GM04504 (cell line): ENCODE measurements at regions not wholly inside any gene's neighbourhood (a gene's known extent, or its start where the extent isn't known, plus 50 kb on each side); places are given as distances from the start of the nearest gene placed in this dataset.

Source experiments
- DNase-seq: peaks from one replicate; pipeline ENCODE4 v3.0.0-alpha.2; 2012; ENCODE audit warnings: low read depth

DNA sequence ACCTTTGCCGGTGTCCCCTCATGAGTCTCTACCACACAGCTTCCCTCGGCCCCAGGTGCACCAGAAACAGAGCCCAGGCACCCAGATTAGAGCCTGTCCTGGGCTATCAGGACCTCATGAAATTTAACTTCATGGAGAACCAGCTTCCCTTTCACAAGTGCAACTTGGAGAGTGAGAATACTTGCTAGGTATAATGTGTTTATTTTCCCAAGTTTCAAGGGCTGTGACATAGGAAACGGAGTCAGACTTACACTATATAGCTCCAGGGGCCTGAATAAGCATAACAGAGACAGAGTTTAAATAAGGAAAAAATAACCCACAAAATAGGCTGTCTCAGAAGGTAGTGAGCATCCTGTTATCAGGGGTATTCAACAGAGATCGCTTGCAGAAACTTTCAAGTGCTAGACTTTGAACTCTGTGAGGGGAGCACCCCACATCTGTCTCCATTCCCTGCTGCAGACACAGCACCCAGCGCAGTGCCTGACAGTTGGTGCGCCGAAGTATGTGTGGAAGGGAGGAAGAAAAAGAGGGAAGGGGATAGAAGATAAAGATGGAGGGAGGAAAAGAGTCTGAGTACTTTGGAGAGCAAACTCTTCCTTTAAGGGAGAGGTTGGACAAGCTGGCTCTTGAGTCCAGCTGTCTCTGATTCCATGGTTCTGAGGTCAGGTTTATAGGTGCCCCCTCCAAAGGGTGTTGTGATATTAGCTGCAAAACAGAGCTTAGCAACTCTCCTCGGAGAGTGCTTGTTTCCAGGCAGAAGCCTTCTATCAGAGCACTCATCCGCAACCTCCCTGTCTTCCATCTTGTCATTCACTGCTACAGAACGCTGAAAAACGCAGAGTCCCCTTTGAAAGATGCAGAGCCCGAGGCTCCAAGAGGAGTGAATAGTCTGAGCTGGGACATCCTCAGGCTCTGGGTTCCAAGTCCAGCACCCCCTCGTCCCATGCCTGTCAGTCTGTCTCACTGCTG lies 84.8 kb downstream of the CPN2 start:
- DNase-seq: no peak

DNA sequence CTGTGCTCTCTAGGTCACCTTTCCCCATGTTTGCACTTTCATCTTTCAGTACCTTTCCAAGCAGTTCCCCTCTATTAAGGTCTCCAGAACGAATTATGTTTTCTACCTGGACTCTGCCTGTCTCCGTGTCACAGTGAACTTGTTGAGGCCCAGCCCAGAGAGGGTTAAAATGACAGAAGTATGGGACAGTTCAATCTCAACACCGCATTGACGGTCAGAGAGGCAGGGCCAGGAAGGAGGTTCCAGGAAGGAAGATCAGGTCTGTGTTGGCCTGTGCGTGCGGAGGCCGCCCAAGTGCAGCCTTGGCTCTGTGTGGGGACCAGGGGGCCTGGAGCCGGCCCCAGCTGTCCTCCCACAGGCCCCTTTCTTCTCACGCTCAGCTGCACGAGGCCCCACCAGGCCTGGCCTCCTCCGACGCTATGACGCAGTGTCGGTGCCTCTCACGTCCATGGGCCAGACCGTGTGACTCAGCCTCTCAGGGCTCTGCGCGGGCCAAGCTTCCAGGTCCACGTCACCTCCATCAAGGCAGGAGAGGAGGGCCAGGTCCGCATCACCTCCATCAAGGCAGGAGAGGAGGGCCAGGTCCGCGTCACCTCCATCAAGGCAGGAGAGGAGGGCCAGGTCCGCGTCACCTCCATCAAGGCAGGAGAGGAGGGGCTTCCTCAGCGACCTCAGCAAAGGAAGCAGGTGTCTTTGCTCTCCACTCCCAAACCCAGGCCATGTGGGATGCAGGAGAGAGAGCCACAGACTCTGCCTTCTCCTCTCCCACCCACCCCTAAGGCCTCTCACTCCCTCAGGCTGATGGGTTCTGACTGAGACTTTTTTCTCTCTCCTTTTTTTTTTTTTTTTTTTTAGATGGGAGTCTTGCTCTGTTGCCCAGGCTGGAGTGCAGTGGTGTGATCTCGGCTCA lies 83.1 kb downstream of the CPN2 start:
- DNase-seq: no peak

DNA sequence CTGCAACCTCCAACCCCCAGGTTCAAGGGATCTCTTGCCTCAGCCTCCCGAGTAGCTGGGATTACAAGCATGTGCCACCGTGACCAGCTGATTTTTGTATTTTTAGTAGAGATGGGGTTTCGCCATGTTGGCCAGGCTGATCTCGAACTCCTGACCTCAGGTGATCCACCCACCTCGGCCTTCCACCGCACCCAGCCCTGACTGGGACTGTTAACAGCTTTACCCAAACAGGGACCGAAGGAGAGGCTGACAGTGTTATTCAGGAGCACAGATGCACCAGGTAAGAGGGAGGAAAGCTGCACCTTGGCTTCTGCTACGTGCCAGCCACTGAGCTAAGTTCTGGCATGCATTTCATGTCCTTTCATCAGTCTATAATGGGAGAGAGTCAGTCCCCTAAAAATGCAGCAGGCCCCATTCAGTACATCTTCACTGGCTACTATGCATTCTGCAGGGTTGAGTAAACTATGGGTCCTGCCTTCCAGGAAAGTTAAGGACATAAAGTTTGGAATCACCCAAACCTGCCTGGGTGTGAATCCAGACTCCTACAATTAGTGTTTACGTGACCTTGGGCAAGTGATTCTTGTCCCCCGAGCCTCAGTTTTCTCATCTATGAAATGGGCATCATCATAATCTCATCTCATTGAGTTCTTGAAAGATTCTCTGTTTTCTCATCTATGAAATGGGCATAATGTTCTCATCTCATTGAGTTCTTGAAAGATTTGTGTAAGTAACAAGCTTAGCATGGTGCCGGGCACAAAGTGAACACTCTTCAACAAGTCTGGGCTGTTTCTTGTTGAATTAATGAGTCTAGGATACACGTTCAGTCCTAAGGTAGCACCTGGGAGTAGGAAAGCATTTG lies 82.2 kb downstream of the CPN2 start:
- no peak for DNase-seq

DNA sequence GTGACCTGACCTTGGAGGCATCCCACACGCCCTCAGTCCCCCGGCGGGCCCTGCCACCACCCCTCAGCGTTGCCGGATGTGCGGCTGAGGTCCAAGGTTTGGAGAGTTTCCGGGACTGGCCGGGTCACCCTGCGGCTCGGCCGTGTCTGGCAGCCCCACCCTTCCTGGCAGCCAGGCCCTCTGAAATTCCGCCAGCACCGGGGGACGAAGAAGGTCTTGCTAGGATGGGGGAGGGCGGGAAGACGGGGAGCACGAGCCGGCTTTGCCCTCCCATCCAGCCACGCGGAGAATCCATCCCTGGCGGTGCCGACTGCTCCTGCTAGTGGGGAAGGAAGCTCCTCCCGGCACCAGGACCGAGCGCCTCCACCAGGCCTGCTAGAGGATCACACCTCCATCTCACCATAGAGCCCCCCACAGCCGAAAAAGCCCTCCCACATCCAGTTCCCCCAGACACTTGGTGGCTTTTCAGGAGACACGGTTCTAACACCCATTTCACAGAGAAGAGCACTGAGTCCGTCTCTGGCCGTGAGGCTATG lies 81.5 kb downstream of the CPN2 start:
- no peak for DNase-seq

DNA sequence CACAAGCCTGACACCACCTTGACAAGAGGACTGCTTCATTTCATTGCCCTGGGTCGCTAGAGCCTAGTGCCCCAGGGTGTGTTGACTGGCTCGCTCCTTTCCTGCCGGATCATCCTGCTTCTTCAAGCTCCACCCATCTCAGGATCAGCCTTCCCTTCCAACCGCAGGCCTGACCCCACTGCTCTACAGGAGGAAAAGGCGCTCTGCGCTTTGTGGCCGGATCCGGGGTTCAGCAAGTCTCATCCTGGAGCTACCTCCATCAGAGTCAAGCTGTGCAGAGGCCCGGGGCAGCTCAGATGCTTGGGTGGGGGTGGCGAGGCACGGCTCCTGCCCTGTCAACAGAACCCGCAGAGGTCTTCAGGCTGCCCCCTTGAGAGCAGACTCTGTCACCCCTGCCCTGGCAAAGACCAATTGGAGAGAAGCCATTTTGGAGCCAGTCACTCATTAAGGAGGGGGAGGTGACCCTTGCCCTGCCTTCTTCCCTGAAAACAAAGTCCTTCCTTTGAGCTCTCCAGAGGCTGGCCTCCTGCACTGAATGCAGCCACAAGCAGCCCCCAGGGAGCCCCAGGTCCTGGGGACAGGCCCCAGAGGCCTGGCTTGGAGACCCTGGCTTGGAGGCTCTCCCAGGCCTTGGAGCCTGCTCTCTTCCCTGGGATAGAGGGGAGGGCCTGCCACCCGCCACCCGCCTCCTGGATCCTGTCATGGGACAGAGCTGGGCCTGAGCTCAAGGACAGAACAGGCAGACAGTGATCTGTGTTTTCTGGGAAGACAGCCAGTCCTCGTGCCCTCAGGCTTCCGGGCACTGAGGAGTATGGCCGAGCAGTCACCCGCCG lies 80.3 kb downstream of the CPN2 start:
- DNase-seq: no peak

DNA sequence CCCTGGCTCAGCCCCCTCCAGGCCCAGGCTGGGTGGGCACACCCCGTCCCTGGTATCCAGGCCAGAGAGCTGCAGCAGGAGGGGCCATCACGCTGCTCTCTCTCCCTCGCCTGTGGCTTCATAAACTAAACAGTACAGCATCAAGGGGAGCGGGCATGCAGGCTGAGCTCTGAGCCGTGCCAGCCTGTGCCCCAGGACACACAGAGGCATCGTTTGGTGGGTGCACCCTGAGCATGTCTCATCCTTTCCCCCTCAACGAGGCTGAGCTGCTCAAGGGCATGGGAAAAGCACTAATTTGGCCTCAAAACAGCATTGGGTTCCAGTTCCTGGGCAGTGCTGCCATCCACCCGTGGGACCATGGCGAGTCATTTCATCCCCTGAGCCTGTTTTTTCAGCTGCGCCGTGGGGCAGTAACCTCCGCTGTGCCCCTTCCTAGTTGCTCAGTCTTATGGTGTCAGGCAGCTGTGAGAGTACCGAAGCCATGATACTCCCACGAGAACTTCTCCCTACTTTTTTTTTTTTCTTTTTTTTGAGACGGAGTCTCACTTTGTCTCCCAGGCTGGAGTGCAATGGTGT lies 79.6 kb downstream of the CPN2 start:
- DNase-seq: no peak

DNA sequence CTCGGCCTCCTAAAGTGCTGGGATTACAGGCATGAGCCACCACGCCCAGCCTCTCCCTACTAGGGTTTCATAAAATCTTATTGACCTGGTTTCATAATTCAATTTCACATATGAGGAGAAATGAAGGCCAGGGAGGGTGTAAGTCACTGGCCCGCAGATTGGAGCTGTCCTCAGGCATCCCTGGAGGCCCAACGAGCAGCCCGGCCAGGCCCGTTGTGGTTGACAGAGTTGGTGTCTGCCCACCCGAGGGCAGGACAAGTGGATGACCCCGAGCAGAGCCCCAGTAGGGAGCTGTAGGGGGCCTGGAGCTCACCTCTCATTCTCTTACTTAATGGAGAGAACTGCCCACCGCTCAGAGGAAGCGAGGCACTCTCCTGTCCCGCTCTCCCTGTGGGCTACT lies 78.9 kb downstream of the CPN2 start:
- DNase-seq: no peak

DNA sequence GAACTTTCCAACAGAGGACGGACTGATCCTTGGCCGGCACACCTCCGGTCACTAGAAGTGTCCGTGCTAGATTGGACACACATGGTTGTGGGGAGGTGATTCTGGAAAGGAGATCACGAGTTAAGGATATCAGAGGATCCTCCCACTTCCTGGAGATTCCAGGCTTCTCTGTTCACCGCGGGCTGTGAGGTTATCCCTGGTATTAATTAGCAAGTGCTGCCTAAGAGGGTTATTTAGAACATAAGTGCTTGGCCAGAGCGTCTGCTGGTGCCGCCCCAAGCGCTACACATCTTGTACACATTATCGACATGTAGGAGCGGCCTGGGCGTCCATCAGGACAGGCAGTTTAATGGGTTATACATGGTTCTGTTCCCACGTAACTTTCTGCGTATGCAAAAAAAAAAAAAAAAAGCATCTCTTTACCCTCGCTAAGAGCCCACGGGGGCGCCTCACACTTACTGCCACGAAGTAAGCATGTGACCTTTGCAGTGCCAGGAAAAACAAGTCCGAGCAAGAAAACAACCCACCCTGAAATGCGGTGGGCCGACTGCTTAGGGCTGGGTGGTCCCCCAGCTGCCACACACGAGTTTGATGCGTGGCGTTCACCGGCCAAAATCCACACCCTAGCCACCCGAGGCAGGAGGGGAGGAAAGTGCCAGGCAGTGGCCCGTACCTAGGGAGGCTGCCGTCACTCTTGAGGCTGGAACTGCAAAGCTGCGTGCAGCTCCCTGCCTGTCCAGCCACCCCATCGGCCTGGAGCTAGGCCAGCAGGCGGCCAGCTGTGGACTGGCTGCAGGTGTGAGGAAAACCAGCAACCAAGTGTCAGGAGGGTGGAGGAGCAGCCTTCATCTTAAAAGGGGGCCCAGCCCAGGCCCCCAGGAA lies 78.0 kb downstream of the CPN2 start:
- peak; percentile 58 for DNase-seq

DNA sequence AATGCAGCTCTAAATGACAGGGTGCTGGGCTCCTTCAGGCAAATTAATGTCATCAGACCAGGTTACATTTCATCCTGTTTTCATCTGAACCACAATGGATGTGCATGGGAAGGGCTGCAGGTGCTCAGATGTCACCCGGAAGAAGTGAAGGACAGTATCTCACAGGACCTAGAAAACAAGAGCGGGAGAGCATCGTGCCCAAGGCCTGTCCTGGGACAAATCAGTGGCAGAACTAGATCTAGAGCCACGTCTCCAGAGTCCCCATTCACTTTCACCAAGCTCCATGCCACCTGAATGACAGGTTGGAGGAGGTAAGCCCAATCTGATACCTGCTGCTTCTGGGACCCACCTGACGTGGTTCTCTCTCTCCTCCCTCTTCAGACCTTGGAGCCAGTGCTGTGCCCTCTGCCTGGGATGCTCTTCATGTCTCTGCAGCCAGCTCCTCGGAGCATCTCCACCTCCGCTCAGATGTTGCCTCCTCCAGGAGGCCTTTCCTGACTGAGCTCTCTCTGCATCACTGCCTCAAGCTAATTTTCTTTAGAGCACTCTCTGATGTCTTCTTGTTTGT lies 77.3 kb downstream of the CPN2 start:
- no peak for DNase-seq

DNA sequence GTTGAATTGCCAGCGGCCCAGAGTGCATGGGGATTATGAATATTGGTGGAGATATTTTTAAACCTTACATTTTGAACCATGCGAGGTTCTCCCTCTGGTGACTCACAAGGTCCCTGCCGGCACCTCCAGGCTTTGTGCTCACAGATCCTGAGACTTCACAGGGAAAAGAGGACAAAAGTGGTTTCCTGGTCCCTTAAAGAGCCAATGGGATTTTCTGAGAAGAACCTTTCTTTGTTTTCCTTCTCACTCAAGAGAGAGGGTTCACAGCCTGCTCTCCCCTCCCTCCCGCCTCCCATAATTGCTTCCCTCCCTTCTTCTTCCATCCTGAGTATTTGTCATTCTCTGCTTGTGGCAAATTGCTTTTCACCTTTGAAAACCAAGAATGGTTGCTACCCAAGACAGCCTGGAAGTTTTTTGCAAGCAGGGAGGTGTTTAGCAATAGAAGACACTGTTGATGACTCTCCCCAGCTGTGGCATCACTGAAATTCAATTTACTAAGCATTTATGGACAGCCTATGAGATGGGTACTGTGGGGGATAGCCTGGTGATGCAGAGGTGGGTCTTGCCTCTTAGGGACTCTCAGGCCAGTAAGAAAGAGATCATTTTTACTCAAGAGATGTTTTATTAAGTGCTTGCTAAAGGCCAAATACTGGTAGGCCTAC lies 76.6 kb downstream of the CPN2 start:
- DNase-seq: no peak

DNA sequence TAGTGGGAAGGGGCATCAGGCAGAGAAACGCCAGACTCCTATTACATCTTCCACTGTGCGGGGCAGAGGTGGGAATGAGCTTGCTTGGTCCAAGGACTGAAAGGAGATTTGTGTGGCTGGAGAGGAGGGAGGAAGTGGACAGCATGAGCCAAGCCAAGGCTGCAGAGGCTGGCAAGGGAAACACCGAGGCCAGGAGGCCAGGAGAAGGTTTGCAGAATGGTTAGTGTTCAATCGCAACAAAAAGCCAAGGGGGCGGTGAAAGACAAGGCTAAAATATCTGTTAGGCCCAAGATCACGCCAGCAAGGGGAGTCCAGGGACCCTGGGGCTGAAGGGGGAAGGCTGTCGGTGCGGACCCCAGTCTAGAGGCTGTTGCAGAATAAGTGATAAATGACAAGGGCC lies 75.8 kb downstream of the CPN2 start:
- no peak for DNase-seq

DNA sequence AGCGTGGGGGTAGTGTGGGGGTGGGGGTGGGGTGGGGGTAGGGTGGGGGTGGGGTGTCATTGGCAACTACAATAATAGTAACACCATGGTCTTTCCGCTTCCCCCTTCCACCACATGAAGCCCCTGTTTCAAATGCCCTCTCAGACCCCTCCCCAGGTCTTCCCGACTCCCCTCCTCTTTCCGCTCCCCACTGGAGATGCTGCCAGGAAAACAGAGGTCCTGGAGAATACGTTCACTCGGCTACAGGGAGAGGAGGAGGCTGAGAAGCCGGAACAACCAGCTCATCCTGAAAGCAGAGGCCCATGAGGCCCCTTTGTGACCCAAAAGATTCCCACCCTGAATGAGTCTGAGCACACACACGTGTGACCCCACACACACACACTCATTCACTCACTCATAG lies 75.4 kb downstream of the CPN2 start:
- DNase-seq: no peak

DNA sequence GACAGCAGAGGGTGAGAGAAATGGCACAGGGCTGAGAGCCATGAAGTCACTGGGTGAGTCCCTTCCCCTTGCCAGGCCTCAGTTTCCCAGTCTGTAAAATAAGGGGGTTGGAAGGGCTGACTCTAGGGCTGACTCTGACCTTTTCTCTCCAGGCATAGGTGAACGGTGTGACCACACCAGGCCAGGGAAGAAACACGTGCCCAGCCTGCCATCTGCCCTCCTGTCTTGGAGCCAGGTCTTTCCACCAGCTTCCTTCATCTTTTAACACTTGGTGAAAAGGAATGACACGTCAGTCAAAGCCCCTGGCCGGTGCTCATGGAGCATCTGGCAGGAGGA lies 74.4 kb downstream of the CPN2 start:
- no peak for DNase-seq

DNA sequence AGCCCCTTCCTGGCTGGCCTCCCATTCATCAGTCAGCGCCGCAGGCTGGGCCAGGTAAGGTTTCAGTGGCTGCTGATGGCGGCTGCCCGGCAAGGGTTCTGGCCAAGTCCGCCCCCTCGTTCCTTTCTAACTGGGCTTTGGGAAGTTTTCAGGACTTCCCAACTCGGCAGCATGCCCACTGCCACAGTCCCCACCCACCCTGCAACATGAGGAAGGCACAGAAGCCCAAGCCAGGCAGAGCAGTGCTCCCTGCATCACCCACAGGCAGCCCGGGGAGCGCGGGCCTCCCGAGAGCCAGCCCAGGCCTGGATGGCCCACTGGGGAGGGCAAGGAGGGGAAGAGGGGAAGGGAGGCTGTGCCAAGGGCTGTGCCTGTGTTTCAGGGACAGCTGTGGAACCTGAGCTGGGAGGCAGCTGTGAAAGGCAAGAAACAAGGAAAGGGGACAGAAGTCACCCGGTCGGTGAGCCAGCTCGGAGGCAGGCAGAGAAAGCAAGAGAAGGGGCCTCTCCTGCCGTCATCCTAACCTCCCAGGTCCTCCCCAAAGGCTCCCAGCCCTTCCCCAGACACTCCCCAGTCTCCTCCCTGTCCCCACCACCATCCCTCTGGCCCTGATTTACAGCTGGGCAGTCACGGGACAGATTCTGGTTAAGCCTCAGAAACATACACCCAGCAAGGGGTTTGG lies 73.9 kb downstream of the CPN2 start:
- no peak for DNase-seq

DNA sequence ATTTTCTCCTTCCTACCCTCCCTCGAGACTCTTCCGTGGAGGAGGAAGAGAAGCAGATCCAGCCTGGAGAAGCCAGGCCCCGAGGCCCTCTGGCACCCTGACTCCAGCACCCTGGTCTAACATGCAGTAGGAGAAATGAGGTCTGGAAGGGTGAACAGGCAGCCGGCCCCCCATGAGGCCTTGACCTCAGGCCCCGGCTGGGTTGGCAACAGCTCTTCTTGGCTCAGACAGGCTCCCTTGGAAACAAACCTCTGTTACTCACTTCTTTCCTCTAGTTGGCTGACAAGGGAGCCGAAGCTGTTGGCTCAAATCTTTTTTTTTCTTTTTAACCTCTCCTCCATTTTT lies 73.4 kb downstream of the CPN2 start:
- DNase-seq: no peak

DNA sequence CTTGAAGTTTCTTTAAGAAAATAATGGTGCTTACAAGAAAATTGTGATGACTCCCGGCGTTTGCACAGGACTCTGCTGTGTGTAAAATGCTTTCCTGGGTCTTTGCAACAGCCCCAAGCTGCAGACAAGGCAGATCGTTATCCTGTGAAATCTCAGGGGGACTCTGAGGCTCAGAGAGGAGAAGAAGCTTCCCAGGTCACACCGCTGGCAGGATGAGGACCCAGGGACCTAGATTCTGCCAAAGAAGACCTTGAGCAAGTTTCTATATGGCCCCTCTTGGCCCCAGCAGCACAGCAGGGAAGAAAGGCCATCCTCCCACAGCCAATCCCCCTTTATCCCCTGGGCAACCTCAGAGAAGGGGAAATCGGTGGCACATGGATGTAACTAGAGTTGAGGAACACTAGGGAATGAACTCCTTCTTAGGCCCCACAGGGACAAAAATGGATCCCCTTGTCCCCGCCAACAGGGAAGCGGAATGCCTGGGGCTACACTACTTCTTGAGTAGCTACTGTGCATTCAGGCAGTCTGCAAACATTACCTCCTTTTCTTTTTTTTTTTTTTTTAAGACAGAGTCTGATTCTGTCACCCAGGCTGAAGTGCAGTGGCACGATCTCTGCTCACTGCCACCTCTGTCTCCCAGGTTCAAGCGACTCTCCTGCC lies 72.8 kb downstream of the CPN2 start:
- no peak for DNase-seq

DNA sequence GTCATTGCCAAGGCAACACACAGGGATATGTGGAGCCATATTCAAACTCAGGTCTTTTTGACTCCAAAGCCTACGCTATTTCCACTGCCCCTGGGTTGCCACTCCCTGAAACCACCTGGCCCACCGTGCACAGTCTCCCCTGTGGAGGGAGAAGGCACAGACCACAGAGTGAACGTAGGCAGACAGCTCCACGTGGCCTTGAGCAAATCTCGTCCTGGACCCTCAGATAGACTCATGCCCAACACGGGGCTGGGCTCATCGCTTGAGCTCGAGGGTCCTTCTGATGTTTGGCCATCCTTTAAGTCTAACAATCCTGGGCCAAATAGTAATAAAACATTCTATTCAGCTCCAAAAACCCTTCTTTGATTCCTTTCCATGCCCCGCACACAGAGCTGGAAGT lies 72.0 kb downstream of the CPN2 start:
- DNase-seq: no peak
